ENCODE measurements at regions not wholly inside any gene's neighbourhood (a gene's known extent, or its start where the extent isn't known, plus 50 kb on each side); places are given as distances from the start of the nearest gene placed in this dataset.
"Not testable (repeated sequence)": the region's sequence is repeated elsewhere in the genome, so short reads cannot be mapped to it uniquely, and the experiment has no call there.

GRCh38 chr12:124129132-124129531 lies 156.1 kb downstream of the ZNF664 start:
- no peak overlapping the region for H3K4me3 ChIP-seq (ENCODE audit: low read depth, low read length)
- DNase-seq (ENCODE audit: low read depth) = no peak
- no peak for TF ChIP-seq CTCF (IDR thresholded peaks at IDR 0.05; ENCODE audit: insufficient read depth, low read depth, low read length, missing control alignments)

DNA sequence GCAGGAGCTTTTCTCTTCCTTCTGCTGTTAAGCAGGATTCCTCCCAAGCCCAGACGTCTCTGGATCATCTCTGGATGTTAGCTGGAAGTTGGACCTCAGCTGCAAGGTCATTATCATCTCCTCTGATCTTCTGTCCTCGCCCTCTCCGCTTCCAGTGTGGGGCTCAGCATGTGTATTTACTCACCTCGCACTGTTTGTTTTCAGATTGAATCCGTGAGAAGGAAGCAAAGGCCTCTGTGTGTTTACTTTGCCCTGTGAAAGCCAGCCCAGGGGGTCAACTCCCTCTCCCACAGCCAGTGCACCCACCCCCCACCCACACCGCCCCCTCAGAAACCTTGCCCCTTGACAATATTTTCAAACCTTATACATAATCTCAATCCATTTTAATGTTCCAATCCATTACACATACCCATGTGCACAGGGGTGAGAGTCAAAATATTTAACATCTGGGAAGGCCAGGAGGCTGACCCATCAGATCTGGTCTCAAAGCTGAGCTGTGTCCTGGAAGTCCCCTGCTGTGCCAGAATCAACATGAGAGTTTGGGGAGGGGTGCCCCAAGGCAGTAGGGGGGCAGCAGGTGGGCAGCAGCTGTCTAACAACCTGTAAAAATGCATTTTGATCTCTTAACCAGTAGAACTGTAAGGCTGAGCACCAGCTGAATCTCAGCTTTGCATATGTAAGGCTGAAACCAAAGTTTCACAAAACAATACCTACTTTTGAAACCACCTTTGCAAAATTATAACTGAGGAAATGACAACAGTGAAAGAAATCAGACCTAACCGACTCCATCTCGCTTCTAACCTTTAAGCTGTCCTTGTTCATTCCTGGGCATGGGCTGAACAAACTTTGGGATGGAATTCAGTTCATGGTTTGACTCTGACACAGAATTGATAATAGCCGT lies 157.9 kb downstream of the ZNF664 start:
- TF ChIP-seq CTCF (IDR thresholded peaks at IDR 0.05; ENCODE audit: insufficient read depth, low read depth, low read length, missing control alignments) = no peak
- peak; percentile 89 for DNase-seq (ENCODE audit: low read depth)
- no peak overlapping the region for H3K4me3 ChIP-seq (ENCODE audit: low read depth, low read length)

- TF ChIP-seq CTCF (IDR thresholded peaks at IDR 0.05; ENCODE audit: insufficient read depth, low read depth, low read length, missing control alignments) = no peak
- no peak for DNase-seq (ENCODE audit: low read depth)
- H3K4me3 ChIP-seq (ENCODE audit: low read depth, low read length) = no peak overlapping the region
These were observed 158.6 kb downstream of the ZNF664 start for GRCh38 chr12:124131659-124132058.

DNA sequence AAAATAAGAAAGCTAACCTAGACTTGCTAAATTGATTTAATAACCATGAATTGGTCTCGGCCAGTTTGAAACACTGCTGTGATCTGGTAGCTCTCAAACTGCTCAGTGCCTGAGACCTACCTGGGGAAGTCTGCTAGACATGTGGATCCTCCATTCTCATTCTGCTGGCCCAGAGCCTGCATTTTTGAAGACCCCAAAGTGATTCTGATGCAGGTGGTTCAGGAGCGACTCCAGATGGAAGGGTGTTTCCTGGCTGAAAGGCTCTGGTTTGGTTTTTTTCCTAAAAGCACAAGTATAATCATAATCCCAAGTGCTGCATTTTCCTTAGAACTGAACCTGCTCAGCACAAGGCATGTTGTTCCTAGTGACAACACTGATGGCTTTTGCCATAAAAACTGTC lies 159.5 kb downstream of the ZNF664 start:
- no peak overlapping the region for H3K4me3 ChIP-seq (ENCODE audit: low read depth, low read length)
- TF ChIP-seq CTCF (IDR thresholded peaks at IDR 0.05; ENCODE audit: insufficient read depth, low read depth, low read length, missing control alignments) = no peak
- no peak for DNase-seq (ENCODE audit: low read depth)

- TF ChIP-seq CTCF (IDR thresholded peaks at IDR 0.05; ENCODE audit: insufficient read depth, low read depth, low read length, missing control alignments) = no peak
- DNase-seq (ENCODE audit: low read depth) = no peak
- no peak overlapping the region for H3K4me3 ChIP-seq (ENCODE audit: low read depth, low read length)
These were observed 158.1 kb upstream of the RFLNA start for GRCh38 chr12:124136796-124137195.

GRCh38 chr12:124140944-124141486 lies 153.9 kb upstream of the RFLNA start:
- TF ChIP-seq CTCF (IDR thresholded peaks at IDR 0.05; ENCODE audit: insufficient read depth, low read depth, low read length, missing control alignments) = no peak
- DNase-seq (ENCODE audit: low read depth) = no peak
- H3K4me3 ChIP-seq (ENCODE audit: low read depth, low read length) = no peak overlapping the region

DNA sequence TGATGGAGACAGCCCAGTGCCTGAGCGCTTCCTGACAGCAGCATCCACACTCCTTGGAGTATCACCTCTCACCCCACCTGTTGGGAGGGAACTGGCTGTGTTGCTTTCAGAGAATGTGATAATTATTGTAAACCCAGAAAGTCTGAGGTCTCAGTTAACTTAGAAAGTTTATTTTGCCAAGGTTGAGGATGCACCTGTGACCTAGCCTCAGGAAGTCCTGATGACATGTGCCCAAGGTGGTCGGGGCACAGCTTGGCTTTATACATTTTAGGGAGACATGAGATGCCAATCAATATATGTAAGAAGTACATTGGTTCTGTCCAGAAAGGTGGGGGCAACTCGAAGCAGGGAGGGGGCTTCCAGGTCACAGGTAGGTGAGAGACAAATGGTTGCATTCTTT lies 153.3 kb upstream of the RFLNA start:
- not testable (repeated sequence) for DNase-seq (ENCODE audit: low read depth); H3K4me3 ChIP-seq (ENCODE audit: low read depth, low read length)

Data from GM12865 (cell line).